B cell (primary cell): ENCODE measurements at regions not wholly inside any gene's neighbourhood (a gene's known extent, or its start where the extent isn't known, plus 50 kb on each side); places are given as distances from the start of the nearest gene placed in this dataset.

Source experiments
- ATAC-seq: fragments of 200-7000 bp; cut with Tn5 transposase; one replicate; pipeline ENCODE4 v1.10.0; 2021; ENCODE audit warnings: low read depth, mild to moderate bottlenecking, moderate number of reproducible peaks, moderate library complexity
- CTCF ChIA-PET: fragments of 350-600 bp; sonication (Branson Sonifier 250); formaldehyde crosslinking; loops from one replicate; lab custom pipeline; 2021; ENCODE audit warnings: antibody characterized with exemption, inconsistent platforms; lab: Charles Lee
- POLR2A ChIA-PET: fragments of 350-600 bp; sonication (Branson Sonifier 250); formaldehyde crosslinking; loops from one replicate; lab custom pipeline; 2021; ENCODE audit warnings: antibody characterized with exemption; lab: Charles Lee
- DNase-seq: peaks from one replicate; pipeline ENCODE4 v3.0.0; 2013
- H2AFZ ChIP-seq: 2 replicates; pipeline ENCODE4 v1.6.1; 2012; ENCODE audit warnings: mild to moderate bottlenecking, low read depth, low read length; ENCODE audit not compliant: insufficient read depth, poor library complexity, severe bottlenecking
- H3K27ac ChIP-seq, 2 donors: 1 replicate in 1 of 2; 2 replicates in 1 of 2; pipeline ENCODE4 v1.5.1; 2012 to 2013; ENCODE audit warnings: low read length in 2 of 2, mild to moderate bottlenecking in 2 of 2, moderate library complexity in 1 of 2
- H3K27me3 ChIP-seq, 4 experiments: fragments of 200-600 bp in 1 of 4; sonication (generic) in 1 of 4; replicated peaks in 1 of 4; 1 replicate in 2 of 4; 2 replicates in 2 of 4; pipeline versions ENCODE4 v1.6.1 to v1.7.0; 2013 to 2016; ENCODE audit warnings: low read length in 3 of 4, mild to moderate bottlenecking in 2 of 4, mixed read lengths in 1 of 4, moderate library complexity in 1 of 4; ENCODE audit not compliant: insufficient read depth in 4 of 4, control insufficient read depth in 3 of 4; ENCODE audit errors: control extremely low read depth in 1 of 4
- H3K36me3 ChIP-seq, 2 experiments: replicated peaks in 1 of 2; 1 replicate in 1 of 2; 2 replicates in 1 of 2; pipeline versions ENCODE4 v1.6.1 to v1.7.1; 2013; ENCODE audit warnings: low read length in 1 of 2; ENCODE audit not compliant: insufficient read depth in 2 of 2, control insufficient read depth in 1 of 2; ENCODE audit errors: control extremely low read depth in 1 of 2, extremely low read depth in 1 of 2
- H3K4me1 ChIP-seq, 2 donors: fragments of 200-600 bp in 1 of 2; sonication (generic) in 1 of 2; 1 replicate in 1 of 2; 2 replicates in 1 of 2; pipeline versions ENCODE4 v1.5.1 to v1.6.1; 2013 to 2017; ENCODE audit warnings: low read length in 2 of 2; ENCODE audit not compliant: control insufficient read depth in 2 of 2, insufficient read depth in 2 of 2
- H3K4me2 ChIP-seq: replicated peaks from 2 replicates; pipeline ENCODE3; 2012; ENCODE audit warnings: mild to moderate bottlenecking, low read depth, low read length; ENCODE audit not compliant: poor library complexity, severe bottlenecking
- H3K4me3 ChIP-seq, 5 experiments: fragments of 200-600 bp in 1 of 5; sonication (generic) in 1 of 5; 1 replicate in 3 of 5; 2 replicates in 2 of 5; pipeline versions ENCODE4 v1.5.1 to v1.7.0; 2011 to 2016; ENCODE audit warnings: low read length in 4 of 5, mild to moderate bottlenecking in 4 of 5, low read depth in 2 of 5, control low read depth in 1 of 5, moderate library complexity in 1 of 5; ENCODE audit not compliant: insufficient read depth in 1 of 5; ENCODE audit errors: control extremely low read depth in 1 of 5, extremely low read depth in 1 of 5
- H3K79me2 ChIP-seq: fragments of 200-600 bp; sonication (generic); one replicate; pipeline ENCODE4 v1.6.0; 2016; ENCODE audit warnings: low read length; ENCODE audit not compliant: control insufficient read depth, insufficient read depth
- H3K9ac ChIP-seq: fragments of 200-600 bp; sonication (generic); 2 replicates; pipeline ENCODE4 v1.6.1; 2017; ENCODE audit warnings: mild to moderate bottlenecking, low read length, moderate library complexity
- H3K9me3 ChIP-seq, 3 donors: one replicate each; pipeline versions ENCODE4 v1.6.1 to v1.7.1; 2013; ENCODE audit warnings: low read length in 2 of 3; ENCODE audit not compliant: control insufficient read depth in 2 of 3, insufficient read depth in 1 of 3; ENCODE audit errors: control extremely low read depth in 1 of 3
- H4K20me1 ChIP-seq: 2 replicates; pipeline ENCODE4 v1.6.0; 2012; ENCODE audit warnings: mild to moderate bottlenecking, low read length; ENCODE audit not compliant: insufficient read depth, control insufficient read depth, poor library complexity, severe bottlenecking
- H3K27ac Mint-ChIP-seq: one replicate; pipeline ENCODE4 v1.8.0; 2021; ENCODE audit warnings: mixed read lengths
- H3K27me3 Mint-ChIP-seq: one replicate; pipeline ENCODE4 v1.8.0; 2021; ENCODE audit warnings: mixed read lengths
- H3K4me1 Mint-ChIP-seq: one replicate; pipeline ENCODE4 v1.8.0; 2021; ENCODE audit warnings: mixed read lengths
- H3K4me3 Mint-ChIP-seq: one replicate; pipeline ENCODE4 v1.8.0; 2021; ENCODE audit warnings: mixed read lengths
- H3K9me3 Mint-ChIP-seq: one replicate; pipeline ENCODE4 v1.8.0; 2022; ENCODE audit warnings: mixed read lengths; ENCODE audit not compliant: insufficient read depth
- EZH2 ChIP-seq: IDR thresholded peaks from 2 replicates; pipeline ENCODE4 v1.6.1; 2012; ENCODE audit warnings: borderline replicate concordance, low read depth, mild to moderate bottlenecking, moderate library complexity, low read length; ENCODE audit not compliant: insufficient read depth, poor library complexity, severe bottlenecking
- WGBS: methylation state at CpG from one replicate; pipeline ENCODE4 v1.1.5; 2013; ENCODE audit warnings: missing lambda C conversion rate; ENCODE audit not compliant: insufficient coverage; 5-methylcytosine and 5-hydroxymethylcytosine counted together
- intact Hi-C: fragments of 100-400 bp; cut with micrococcal nuclease; formaldehyde crosslinking; loops from one replicate; pipeline ENCODE4 v1.10.0; 2022
- TF ChIP-seq, protein P1 (sequence below): fragments of 200-600 bp; IDR thresholded peaks from one replicate; pipeline ENCODE4 v1.8.0; 2022; ENCODE audit warnings: antibody characterized with exemption, mild to moderate bottlenecking

DNA sequence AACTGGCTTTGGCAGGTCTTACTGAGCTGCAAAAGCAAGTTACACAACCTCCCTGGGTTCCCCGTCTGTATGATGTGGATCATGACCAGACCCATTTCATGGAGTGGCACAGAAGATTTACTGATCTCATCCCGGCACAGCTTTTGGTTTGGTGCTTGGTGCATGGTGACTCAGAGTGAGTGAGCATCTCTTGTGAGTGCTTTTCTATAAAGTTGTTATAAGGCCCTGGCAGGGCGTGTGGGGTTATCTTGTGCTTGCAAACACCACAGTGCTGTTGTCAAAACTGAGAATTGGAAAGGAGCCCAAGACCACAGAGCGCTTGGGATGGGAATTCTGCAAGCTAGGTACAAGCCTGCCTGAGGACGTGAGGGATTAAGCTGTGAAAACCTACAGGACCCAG lies 425.2 kb downstream of the GADD45G start:
- TF ChIP-seq, protein P1, sequence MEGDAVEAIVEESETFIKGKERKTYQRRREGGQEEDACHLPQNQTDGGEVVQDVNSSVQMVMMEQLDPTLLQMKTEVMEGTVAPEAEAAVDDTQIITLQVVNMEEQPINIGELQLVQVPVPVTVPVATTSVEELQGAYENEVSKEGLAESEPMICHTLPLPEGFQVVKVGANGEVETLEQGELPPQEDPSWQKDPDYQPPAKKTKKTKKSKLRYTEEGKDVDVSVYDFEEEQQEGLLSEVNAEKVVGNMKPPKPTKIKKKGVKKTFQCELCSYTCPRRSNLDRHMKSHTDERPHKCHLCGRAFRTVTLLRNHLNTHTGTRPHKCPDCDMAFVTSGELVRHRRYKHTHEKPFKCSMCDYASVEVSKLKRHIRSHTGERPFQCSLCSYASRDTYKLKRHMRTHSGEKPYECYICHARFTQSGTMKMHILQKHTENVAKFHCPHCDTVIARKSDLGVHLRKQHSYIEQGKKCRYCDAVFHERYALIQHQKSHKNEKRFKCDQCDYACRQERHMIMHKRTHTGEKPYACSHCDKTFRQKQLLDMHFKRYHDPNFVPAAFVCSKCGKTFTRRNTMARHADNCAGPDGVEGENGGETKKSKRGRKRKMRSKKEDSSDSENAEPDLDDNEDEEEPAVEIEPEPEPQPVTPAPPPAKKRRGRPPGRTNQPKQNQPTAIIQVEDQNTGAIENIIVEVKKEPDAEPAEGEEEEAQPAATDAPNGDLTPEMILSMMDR, result no peak
- Histone ChIP-seq H3K4me3 (no peak overlapping the region), H3K36me3 (no peaks in the 10 kb centered on the region), H3K9me3 (no peaks in the 10 kb centered on the region), H3K79me2 (no peaks in the 10 kb centered on the region), H3K4me2 (no peak overlapping the region), H2AFZ (no peak overlapping the region), H4K20me1 (no peaks in the 10 kb centered on the region), H3K4me1 (peaks cover 15 to 16% of the 10 kb centered on the region in 2 donors), H3K27ac (no peak overlapping the region), H3K9ac (no peak overlapping the region), H3K27me3 (no peaks in the 10 kb centered on the region)
- ChIA-PET CTCF (no interaction called here), POLR2A (no interaction called here)
- intact Hi-C loops, result loop anchor here (5.0 kb wide), 1 partner anchor 428 kb away; no protein-coding TSS in a partner anchor
- 96% methylated on average over 4 of the region's 5 CpGs for WGBS
- ATAC-seq (no peak), DNase-seq (no peak)
- H3K27me3 Mint-ChIP-seq, result no peaks in the 10 kb centered on the region
- H3K4me1 Mint-ChIP-seq, result peaks cover 18% of the 10 kb centered on the region
- H3K27ac Mint-ChIP-seq, result no peak overlapping the region
- no peaks in the 10 kb centered on the region for H3K9me3 Mint-ChIP-seq
- H3K4me3 Mint-ChIP-seq, result no peak overlapping the region

DNA sequence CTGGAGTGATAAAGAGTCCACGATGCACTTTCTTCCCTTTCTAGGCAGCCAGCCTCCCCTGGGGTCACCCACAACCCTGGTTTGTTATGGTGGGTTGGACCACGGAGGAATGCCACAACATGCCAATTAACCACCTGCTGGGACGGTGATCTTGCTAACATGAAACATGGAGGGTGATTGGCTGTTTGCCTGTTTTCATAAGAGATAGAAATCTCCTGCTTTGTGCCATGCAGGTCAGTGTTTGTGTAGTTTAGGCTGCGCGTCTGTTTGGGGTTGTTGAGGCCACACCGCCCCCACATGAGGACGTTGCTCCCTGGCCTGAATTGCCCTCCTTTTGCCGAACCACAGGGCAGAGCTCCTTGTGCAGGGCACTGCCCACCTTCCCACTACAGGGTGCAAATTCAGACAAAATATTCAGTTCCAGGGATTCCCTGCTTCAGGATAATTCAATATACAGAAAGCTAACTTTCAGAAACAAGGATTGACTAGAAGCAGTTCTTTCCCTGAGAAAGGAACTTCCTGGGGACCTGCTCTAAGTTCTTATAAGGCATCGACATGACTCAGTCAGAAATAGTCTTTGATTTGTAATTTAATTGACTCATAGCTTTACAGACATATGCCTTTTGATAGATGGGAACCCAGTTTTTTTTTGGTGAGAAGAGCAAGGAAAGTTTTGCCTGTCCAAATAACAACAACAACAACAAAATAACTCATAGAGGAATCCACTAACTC lies 427.6 kb downstream of the GADD45G start:
- Histone ChIP-seq H4K20me1 (no peaks in the 10 kb centered on the region), H3K36me3 (no peaks in the 10 kb centered on the region), H3K4me3 (no peak overlapping the region), H3K79me2 (no peaks in the 10 kb centered on the region), H3K27ac (no peak overlapping the region), H3K4me2 (no peak overlapping the region), H3K4me1 (no peaks in the 10 kb centered on the region), H3K27me3 (no peaks in the 10 kb centered on the region), H3K9me3 (no peaks in the 10 kb centered on the region), H3K9ac (no peak overlapping the region), H2AFZ (no peak overlapping the region)
- no peak overlapping the region for H3K4me3 Mint-ChIP-seq
- intact Hi-C loops, result no loop called here
- H3K4me1 Mint-ChIP-seq, result no peaks in the 10 kb centered on the region
- no peaks in the 10 kb centered on the region for H3K27me3 Mint-ChIP-seq
- H3K27ac Mint-ChIP-seq, result no peak overlapping the region
- H3K9me3 Mint-ChIP-seq, result no peaks in the 10 kb centered on the region
- CTCF ChIA-PET, result no interaction called here
- ATAC-seq (no peak), DNase-seq (no peak)
- TF ChIP-seq, protein P1, result no peak
- TF ChIP-seq EZH2, result no peak
- POLR2A ChIA-PET, result no interaction called here
- 75% methylated on average over 6 of the region's 9 CpGs for WGBS
